Neural cell (in vitro differentiated cells): ENCODE measurements at regions not wholly inside any gene's neighbourhood (a gene's known extent, or its start where the extent isn't known, plus 50 kb on each side); places are given as distances from the start of the nearest gene placed in this dataset.
A peak's percentile ranks its signal among the peaks of the same experiment; 100 is the strongest.
"Not testable (repeated sequence)": the region's sequence is repeated elsewhere in the genome, so short reads cannot be mapped to it uniquely, and the experiment has no call there.

Source experiments
- H2AFZ ChIP-seq: fragments of 200-600, 300-800 bp; sonication (generic), shearing (Covaris generic); 2 replicates; pipeline ENCODE4 v1.6.0; 2014; ENCODE audit warnings: low read depth, mild to moderate bottlenecking, antibody characterized with exemption, low read length, moderate library complexity
- H3F3A ChIP-seq: fragments of 200-600 bp; shearing (Covaris generic); 2 replicates; pipeline ENCODE4 v1.6.1; 2016; ENCODE audit warnings: mild to moderate bottlenecking, moderate library complexity, mixed read lengths, antibody characterized with exemption, low read length; ENCODE audit not compliant: insufficient read depth, poor library complexity, severe bottlenecking
- H3K27ac ChIP-seq: fragments of 200-600, 300-800 bp; sonication (generic), shearing (Covaris generic); 2 replicates; pipeline ENCODE4 v1.5.1; 2014; ENCODE audit warnings: mild to moderate bottlenecking, low read length, moderate library complexity
- H3K27me3 ChIP-seq: fragments of 300-800, 200-600 bp; sonication (generic), shearing (Covaris generic); 2 replicates; pipeline ENCODE4 v1.6.0; 2014; ENCODE audit warnings: mild to moderate bottlenecking, low read depth, low read length, moderate library complexity; ENCODE audit not compliant: insufficient read depth
- H3K36me3 ChIP-seq: fragments of 300-800, 200-600 bp; sonication (generic), shearing (Covaris generic); 2 replicates; pipeline ENCODE4 v1.5.1; 2014; ENCODE audit warnings: mild to moderate bottlenecking, antibody characterized with exemption, low read length, moderate library complexity; ENCODE audit not compliant: insufficient read depth
- H3K4me2 ChIP-seq: fragments of 300-800, 200-600 bp; sonication (generic), shearing (Covaris generic); 2 replicates; pipeline ENCODE4 v1.6.0; 2014; ENCODE audit warnings: mild to moderate bottlenecking, low read length
- H3K4me3 ChIP-seq: fragments of 300-800, 200-600 bp; sonication (generic), shearing (Covaris generic); 2 replicates; pipeline ENCODE4 v1.5.1; 2014; ENCODE audit warnings: mild to moderate bottlenecking, low read length, moderate library complexity
- H3K79me2 ChIP-seq: fragments of 200-600 bp; shearing (Covaris generic); replicated peaks from 2 replicates; pipeline ENCODE4 v1.6.0; 2014; ENCODE audit warnings: mild to moderate bottlenecking, low read length, moderate library complexity; ENCODE audit not compliant: insufficient read depth
- H3K9ac ChIP-seq: fragments of 300-800, 200-600 bp; sonication (generic), shearing (Covaris generic); 2 replicates; pipeline ENCODE4 v1.6.1; 2016; ENCODE audit warnings: mild to moderate bottlenecking, low read length, mixed read lengths
- H3K9me2 ChIP-seq: fragments of 200-600 bp; shearing (Covaris generic); 2 replicates; pipeline ENCODE4 v1.6.1; 2016; ENCODE audit warnings: mild to moderate bottlenecking, low read length, mixed read lengths; ENCODE audit not compliant: insufficient read depth
- H3K9me3 ChIP-seq: fragments of 200-600, 300-800 bp; sonication (generic), shearing (Covaris generic); 2 replicates; pipeline ENCODE4 v1.6.1; 2016; ENCODE audit warnings: mild to moderate bottlenecking, mixed run types, low read length, moderate library complexity, mixed read lengths
- H4K20me1 ChIP-seq: fragments of 200-600 bp; shearing (Covaris generic); 2 replicates; pipeline ENCODE4 v1.6.1; 2016; ENCODE audit warnings: mild to moderate bottlenecking, mixed run types; ENCODE audit not compliant: insufficient read depth
- EP300 ChIP-seq: fragments of 450-650 bp; conservative IDR thresholded peaks from 2 replicates; pipeline ENCODE4 v1.6.1; 2014; ENCODE audit warnings: antibody characterized with exemption, mild to moderate bottlenecking, moderate library complexity; ENCODE audit not compliant: poor library complexity, severe bottlenecking
- POLR2AphosphoS5 ChIP-seq: IDR thresholded peaks from 2 replicates; pipeline ENCODE4 v1.6.1; 2012

DNA sequence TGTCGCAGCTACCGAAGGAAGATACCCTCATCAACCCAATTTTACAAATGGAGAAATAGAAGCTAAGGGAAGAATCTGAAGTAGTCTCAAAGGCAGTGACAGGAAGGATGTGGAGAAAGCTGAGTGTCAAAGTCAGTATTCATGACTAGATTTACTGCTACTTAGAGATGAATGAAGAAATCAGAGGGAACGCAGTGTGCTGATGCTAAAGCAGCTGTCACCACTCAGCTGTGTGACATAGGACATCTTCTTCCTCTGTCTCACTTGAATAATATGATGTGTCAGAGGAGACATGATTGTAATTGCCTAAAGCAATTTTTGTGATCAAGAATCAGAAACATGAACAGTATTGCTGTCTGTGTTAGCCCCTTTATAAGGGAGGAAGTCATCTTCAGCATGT lies 54.1 kb downstream of the RAB6D start:
- peak overlapping the region; percentile 23 for H3K4me3 ChIP-seq
- H3K9ac ChIP-seq, H3K27me3 ChIP-seq, H3K9me3 ChIP-seq, H3K36me3 ChIP-seq, H3K9me2 ChIP-seq, H3F3A ChIP-seq, H4K20me1 ChIP-seq, H3K79me2 ChIP-seq, H2AFZ ChIP-seq: not testable (repeated sequence)
- peak overlapping the region; percentile 71 for H3K27ac ChIP-seq
- peak; percentile 92 for TF ChIP-seq EP300
- TF ChIP-seq POLR2AphosphoS5, result peak; percentile 85
- H3K4me2 ChIP-seq, result peak overlapping the region; percentile 33

DNA sequence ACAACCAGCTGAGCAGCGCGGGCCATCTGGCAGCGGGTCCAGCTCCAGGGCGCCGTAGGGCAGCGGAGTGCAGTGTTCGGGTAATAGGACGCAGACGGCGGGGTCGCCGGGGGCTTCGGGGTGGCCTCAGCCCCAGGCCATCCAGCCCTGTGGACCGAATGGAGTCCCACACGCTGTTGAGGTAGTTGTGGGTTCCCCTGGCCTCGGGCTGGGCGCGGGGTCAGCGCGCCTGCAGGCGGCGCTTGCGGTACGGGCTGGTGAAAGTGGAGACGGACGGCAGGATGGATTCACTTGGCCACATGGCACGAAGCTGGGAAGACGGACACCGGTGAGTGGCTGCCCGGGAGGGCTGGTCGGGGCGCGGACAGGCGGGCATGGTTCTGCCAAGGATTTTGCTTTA lies 63.8 kb downstream of the RAB6D start:
- H3F3A ChIP-seq, H3K9ac ChIP-seq, H3K4me3 ChIP-seq, H3K9me3 ChIP-seq, H4K20me1 ChIP-seq, H3K9me2 ChIP-seq, H3K27me3 ChIP-seq, H3K4me2 ChIP-seq, H2AFZ ChIP-seq, H3K27ac ChIP-seq, H3K79me2 ChIP-seq, H3K36me3 ChIP-seq: not testable (repeated sequence)

DNA sequence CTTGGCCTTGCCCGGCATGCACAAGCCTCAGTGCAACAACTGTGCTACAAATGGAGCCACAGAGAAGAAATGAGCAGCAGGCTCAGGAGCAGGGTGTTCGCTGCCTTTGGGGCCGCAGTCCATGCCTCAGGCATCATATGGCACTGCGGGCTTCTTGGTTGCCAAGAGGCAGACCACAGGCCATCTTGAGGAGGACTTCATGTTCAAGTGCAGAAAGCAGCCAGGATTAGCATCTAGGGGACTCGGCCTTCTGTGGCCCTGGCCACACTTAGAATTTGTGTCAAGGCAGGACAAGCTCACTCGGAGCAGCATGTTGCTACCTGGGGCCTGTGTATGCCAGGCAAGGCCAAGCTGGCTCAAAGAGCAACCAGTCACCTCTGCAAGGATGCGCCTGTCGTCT lies 68.5 kb downstream of the POTEE start:
- not testable (repeated sequence) for H3K9me3 ChIP-seq, H3K4me2 ChIP-seq, H2AFZ ChIP-seq, H4K20me1 ChIP-seq, H3K27me3 ChIP-seq, H3K9ac ChIP-seq, H3K36me3 ChIP-seq, H3K9me2 ChIP-seq, H3F3A ChIP-seq, H3K4me3 ChIP-seq, H3K79me2 ChIP-seq, H3K27ac ChIP-seq

DNA sequence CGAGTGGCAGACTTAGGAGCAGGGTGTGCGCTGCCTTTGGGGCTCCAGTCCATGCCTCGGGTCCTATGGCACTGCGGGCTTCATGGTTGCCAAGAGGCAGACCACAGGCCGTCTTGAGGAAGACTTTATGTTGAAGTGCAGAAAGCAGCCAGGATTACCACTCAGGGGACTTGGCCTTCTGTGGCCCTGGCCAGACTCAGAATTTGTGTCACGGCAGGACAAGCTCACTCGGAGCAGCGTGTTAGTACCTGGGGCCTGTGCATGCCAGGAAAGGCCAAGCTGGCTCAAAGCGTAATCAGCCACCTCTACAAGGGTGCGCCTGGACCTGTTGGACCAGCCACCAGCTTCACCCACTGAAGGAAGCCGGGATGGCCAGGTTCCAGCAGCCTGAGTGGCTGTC lies 68.0 kb downstream of the POTEE start:
- H3K27ac ChIP-seq, H3K4me3 ChIP-seq, H3K9ac ChIP-seq, H3K27me3 ChIP-seq, H4K20me1 ChIP-seq, H3F3A ChIP-seq, H3K9me3 ChIP-seq, H3K36me3 ChIP-seq, H3K9me2 ChIP-seq, H3K79me2 ChIP-seq, H3K4me2 ChIP-seq, H2AFZ ChIP-seq: not testable (repeated sequence)

DNA sequence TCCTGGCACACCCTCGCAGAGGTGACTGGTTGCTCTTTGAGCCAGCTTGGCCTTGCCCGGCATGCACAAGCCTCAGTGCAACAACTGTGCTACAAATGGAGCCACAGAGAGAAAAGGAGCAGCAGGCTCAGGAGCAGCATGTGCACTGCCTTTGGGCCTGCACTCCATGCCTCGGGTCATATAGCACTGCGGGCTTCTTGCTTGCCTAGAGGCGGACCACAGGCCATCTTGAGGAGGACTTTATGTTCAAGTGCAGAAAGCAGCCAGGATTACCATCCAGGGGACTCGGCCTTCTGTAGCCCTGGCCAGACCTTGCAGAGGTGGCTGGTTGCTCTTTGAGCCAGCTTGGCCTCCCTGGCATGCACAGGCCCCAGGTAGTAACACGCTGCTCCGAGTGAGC lies 62.7 kb downstream of the POTEE start:
- not testable (repeated sequence) for H3K9me2 ChIP-seq, H4K20me1 ChIP-seq, H3K79me2 ChIP-seq, H3K27me3 ChIP-seq, H2AFZ ChIP-seq, H3K4me2 ChIP-seq, H3K4me3 ChIP-seq, H3K36me3 ChIP-seq, H3K9me3 ChIP-seq, H3K27ac ChIP-seq, H3F3A ChIP-seq, H3K9ac ChIP-seq

DNA sequence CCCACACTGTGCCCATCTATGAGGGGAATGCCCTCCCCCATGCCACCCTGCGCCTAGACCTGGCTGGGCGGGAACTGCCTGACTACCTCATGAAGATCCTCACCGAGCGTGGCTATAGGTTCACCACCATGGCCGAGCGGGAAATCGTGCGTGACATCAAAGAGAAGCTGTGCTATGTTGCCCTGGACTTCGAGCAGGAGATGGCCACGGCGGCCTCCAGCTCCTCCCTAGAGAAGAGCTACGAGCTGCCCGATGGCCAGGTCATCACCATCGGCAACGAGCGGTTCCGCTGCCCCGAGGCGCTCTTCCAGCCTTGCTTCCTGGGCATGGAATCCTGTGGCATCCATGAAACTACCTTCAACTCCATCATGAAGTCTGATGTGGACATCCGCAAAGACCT lies 54.7 kb downstream of the POTEE start:
- not testable (repeated sequence) for H3K27ac ChIP-seq, H3K4me2 ChIP-seq, H3K79me2 ChIP-seq, H3K4me3 ChIP-seq, H2AFZ ChIP-seq, H3K9me2 ChIP-seq, H3K9me3 ChIP-seq, H3F3A ChIP-seq, H4K20me1 ChIP-seq, H3K9ac ChIP-seq, H3K36me3 ChIP-seq, H3K27me3 ChIP-seq
